HUDEP-2 (cell line): ENCODE measurements at regions not wholly inside any gene's neighbourhood (a gene's known extent, or its start where the extent isn't known, plus 50 kb on each side); places are given as distances from the start of the nearest gene placed in this dataset.
"Not testable (repeated sequence)": the region's sequence is repeated elsewhere in the genome, so short reads cannot be mapped to it uniquely, and the experiment has no call there.

Experiments
- DNase-seq, 76 experiments: peaks; one replicate each; lab custom pipeline; 2025; ENCODE audit not compliant: unreplicated experiment in 76 of 76; lab: John Stamatoyannopoulos, UW

DNA sequence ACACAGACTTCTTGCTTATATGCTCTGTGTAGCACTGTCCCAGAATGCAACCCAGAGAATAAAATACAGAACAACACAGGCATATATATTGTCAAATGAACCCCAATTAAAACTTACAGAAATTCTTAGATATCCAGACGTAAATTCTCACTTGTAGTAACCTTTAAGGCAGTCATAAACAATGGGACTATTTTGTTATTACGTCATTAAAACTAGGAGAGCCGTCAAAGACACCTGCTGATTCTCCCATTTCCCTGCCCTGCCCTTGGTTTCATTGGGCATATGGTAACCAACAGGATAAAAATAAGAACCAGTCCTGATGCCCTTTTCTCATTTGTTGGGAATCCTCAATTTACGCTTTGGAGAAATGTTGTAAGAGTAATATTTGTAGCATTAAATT, 871.3 kb upstream of the EYS start:
- no peak for DNase-seq

DNA sequence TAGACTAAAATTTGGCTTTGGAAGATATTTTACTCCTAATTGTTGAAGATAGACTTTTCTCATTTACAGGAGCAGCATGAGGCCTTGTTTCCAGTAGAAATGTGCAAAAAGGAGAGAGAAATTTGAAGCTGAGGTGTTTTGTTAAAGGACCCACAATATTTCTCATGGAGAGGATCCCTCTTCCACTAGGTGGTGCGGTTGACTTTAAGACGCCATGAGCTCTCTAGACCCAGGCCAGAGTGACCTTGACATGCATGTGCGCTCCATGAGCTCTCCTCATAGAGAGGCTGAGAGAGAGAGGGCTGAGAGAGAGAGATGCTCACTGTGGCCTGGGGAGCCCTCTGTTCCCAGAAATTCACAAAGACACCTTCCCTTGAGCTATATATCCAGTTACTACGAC, 861.2 kb upstream of the EYS start:
- no peak for DNase-seq

DNA sequence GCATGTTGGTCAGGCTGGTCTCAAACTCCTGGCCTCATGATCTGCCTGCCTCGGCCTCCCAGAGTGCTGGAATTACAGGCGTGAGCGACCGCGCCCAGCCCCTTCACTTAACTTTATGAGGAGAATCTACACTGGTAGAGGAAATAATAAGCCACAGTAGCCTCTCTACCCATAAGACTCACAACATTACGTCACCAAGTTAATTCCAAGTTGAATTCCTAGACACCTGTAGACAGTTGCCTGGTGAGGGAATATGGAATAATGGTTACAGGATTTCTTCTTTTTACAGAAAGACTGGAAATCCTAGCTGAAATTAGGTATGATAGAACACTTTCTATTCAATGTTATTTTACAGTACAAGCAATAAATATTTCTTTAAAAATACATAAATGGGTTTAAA, 854.5 kb upstream of the EYS start:
- DNase-seq, result no peak

DNA sequence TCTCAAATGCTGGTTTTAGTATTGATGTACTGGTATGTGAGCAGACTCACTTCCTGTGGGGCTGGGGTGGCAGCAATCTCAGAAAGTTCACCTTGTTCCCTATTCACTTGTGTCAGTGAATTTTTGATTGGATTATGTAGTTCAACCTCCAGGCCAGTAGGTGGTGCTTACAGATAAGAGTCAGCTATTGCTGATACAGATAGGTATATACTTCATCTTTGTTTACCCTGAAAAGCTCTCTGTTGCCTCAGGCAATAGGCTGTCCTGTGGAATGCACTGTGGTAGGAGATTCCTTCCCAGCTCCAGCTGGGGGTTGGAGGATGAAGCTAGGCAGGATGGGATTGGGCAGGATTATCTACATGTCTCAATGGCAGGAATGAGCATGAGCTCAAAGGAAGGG, 851.2 kb upstream of the EYS start:
- peak in 1 of 76 experiments; percentile 6 for DNase-seq

DNA sequence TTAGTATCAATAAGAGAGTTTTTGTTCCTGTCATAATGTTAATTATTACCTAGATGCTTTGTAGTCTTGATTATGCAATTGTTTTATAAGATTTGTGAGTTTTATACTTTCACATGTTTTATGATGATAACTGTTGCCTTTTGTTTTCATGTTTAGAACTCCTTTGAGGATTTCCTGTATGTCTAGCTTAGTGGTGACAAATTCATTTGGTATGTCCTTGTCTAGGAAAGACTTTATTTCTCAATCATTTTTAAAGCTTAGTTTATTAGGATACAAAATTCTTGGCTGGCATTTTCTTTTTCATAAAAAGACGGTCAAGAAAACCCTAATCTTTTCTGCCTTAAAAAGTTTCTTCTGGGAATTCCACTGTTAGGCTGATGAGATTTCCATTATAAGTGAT, 849.9 kb upstream of the EYS start:
- DNase-seq, result no peak

DNA sequence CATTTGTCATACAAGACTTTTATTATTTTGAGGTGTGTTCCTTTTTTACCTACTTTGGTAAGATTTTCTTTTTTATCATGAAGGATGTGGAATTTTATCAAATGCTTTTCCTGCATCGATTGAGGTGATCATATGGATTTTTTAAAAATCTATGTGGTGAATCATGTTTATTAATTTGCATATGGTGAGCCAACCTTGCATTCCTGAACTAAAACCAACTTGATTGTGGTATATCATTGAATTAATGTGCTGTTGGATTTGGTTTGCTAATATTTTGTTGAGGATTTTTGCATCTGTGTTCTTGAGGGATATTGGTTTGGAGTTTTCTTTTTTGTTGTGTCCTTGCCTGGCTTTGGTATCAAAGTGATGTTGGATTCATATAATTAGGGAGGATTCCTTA, 848.1 kb upstream of the EYS start:
- DNase-seq, result no peak

DNA sequence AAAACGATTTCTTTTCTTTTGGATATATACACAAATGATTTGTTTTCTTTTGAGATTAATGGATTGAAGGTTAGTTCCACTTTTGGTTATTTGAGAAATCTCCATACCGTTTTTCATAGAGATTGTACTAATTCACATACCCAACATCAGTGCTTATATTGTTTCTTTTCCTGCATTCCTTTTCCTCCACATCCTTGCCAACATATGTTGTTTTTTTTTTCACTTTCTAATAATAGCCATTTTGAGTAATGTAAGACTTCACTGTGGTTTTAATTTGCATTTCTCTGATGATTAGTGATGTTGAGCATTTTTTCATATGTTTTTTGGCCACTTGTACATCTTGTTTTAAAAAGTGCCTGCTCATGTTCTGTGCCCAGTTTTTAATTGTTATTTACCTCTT, 846.4 kb upstream of the EYS start:
- no peak for DNase-seq

DNA sequence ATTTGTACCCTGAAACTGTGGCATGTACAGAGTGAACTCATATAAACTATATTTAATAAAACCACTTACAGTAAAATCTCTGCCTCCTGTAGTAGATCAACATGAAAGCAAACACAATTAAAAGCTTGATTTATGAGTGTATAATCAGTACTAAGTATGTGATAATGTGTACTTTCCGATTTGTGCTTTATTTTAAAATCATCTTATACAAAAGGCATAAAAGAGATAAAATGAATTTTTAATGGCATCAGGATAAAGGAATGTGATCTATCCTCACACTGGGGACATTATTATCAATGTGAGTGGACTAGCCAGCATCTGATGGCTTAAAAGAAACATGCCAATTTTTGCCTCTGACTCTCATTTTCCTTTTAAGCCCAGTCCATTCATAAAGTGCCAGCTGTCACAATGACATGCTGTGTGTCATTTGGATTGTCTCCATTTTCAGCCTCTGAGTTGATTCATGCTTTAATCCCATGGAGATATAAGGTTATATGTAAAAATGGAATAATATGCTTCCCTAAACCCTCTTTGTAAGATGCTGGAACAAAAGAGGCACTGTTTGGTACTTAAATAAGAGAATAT, 831.6 kb upstream of the EYS start:
- no peak for DNase-seq

DNA sequence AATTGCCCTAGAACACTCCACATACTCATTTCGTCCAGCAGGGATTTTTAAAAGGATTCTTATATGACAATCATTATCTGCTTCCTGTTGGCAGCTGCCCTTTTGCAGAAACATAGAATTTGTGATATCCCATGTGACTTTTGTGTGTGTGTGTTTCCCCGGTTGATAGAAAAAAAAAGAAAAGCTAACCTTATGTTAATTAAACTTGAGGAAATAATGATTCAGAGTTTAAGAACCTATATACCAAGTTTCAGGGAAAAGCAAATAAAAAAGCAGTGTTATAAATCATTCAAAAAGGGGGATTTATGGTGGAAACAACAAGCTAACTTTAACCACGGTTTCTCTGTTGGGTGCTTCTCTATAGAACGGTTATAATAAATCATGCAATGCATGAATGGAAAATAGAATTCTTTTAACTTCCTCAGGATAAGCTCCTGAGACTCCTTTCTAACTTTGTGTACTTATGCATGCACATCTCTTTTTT, 826.9 kb upstream of the EYS start:
- DNase-seq, result no peak

DNA sequence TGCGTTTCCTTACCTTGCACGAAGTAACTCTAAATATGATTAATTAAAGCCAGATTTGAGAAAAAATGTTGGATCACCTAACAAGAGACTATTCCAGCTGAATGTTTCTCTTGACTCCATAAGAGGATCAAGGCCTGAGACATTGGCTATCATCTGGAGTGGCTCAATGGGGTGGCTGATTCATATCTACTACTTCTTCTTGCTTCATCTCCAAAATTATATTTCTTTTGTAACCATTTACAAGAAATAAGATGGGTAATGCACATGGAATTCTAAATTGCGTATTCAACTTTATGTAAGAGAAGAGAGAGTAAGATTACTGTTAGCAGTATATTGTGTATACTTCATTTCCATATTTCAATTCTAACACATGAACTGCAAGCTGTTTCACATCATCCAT, 819.0 kb upstream of the EYS start:
- no peak for DNase-seq

DNA sequence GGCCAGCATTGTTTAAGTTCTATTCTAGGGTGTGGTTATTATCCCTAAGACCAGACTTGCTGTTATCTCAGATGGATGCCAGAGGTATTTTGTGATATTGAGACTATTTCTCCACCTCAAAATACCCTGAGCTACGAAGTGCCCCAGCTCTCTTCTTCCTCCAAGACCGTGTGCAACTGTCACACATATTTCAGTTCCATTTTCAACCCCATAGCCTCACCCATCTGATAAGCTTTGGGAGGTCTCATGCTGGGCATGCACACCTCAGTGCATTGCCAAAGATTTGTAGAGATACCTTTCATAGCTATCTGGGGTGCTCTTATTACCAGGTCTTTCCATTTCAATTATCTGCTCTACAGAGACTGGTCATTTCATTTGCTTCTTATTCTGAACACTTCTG, 815.8 kb upstream of the EYS start:
- DNase-seq, result peak in 4 of 76 experiments; percentile 11 to 53 (median 38)

DNA sequence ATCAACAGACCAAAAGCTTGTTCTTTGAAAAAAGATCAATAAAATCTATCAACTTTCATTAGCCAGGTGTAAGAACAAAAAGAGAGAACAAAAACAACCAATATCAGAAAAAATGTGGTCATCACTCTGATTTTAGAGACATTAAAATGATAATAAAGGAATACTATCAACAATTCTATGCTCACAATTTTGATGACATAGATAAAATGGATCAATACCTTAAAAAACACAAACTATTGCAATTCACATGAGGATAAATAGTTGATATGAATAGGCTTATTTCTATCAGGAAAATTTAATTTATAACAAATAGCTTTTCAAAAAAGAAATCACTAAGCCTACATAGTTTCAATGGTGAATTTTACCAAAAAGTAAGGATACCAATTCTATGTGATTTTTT, 809.4 kb upstream of the EYS start:
- DNase-seq, result no peak

DNA sequence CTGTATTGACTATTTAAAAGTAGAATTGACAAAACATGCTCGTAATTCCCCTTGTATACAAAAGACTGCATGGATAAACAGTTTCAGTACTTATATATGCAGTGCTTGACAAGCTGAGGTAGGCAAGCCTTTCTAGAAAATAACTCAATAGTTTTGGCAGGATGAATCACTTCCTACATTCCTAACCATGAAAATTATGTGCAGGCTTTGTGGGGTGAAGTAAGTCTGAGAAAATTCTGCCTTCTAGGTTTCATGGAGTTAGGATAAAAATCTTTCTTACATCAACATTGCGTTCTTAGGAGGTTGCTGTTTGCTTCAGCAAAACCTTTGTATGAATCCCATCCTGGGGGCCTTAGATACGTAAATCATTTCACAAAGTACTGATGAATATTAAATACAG, 801.4 kb upstream of the EYS start:
- DNase-seq, result no peak

DNA sequence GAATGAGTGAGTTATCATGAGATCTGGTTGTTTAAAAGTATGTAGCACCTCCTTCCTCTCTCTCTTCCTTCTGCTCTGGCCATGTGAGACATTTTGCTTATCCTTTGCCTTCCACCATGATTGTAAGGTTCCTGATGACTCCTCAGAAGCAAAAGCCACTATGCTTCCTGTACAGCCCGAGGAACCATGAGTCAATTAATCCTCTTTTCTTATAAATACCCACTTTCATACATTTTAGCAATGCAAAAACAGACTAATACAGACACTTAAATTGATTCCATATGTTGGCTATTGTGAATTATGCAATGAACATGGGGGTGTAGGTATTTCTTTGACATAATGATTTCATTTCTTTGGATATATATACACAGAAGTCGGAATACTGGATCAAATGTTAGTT, 792.8 kb upstream of the EYS start:
- no peak for DNase-seq

DNA sequence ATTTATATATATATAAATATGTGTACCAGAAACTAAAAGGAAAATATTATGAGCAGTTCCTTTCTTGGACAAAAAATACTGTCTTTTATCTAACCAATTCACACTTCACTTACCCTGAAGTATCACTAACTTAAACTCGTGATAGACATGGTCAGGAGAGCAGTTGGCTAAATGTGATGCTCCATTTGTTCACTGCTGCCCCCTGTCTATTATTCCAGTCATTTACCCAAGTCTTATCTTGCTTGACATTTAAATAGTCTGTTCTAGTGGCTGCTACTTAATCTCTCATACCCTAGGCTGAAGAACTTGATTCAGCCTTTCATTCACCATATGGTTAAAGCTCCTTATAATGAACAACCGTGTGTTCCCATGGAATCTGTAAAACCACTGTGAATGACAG, 789.6 kb upstream of the EYS start:
- peak in 7 of 76 experiments; percentile 1 to 59 (median 28) for DNase-seq

DNA sequence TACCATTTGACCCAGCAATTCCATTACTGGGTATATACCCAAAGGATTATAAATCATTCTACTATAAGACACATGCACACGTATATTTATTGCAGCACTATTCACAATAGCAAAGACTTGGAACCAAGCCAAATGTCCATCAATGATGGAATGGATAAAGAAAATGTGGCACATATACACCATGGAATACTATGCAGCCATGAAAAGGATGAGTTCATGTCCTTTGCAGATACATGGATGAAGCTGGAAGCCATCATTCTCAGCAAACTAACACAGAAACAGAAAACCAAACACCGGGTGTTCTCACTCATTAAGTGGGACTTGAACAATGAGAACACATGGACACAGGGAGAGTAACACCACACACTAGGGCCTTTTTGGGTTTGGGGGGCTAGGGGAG, 787.6 kb upstream of the EYS start:
- DNase-seq, result not testable (repeated sequence)

DNA sequence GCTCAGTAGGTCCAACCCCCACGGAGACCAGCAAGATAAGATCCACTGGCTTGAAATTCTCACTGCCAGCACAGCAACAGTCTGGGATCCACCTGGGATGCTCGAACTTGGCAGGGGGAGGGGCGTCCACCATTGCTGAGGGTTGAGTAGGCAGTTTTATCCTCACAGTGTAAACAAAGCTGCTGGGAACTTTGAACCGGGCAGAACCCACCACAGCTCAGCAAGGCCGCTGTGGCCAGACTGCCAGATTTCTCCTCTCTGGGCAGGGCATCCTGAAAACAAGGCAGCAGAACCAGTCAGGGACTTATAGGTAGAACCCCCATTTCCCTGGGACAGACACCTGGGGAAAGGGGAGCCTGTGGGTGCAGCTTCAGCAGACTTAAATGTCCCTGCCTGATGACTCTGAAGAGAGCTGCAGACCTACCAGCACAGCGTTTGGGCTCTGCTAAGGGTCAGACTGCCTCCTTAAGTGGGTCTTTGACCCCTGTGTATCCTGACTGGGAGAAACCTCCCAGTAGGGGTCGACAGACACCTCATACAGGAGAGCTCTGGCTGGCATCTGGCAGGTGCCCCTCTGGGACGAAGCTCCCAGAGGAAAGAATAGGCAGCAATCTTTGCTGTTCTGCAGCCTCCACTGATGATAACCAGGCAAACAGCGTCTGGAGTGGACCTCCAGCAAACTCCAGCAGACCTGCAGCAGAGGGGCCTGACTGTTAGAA, 782.4 kb upstream of the EYS start:
- no peak for DNase-seq

DNA sequence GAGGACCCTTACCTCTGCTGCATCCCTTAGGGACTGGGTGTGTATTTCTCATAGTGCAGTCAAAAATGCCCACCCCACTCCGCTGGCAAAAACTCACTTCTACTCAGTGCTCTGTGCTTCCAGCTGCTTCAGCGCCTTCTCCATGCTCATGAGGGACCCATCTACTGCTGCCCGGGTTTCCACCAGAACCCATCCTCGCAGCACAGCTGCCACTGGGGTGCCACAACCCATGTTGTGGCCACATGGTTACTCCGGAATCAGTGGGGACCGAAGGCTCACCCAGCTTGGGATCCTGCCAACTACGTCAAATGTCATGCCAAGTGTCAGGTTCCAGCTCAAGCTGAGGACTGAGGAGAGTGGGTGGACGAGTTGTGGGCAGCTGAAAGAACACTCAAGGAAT, 774.2 kb upstream of the EYS start:
- no peak for DNase-seq

DNA sequence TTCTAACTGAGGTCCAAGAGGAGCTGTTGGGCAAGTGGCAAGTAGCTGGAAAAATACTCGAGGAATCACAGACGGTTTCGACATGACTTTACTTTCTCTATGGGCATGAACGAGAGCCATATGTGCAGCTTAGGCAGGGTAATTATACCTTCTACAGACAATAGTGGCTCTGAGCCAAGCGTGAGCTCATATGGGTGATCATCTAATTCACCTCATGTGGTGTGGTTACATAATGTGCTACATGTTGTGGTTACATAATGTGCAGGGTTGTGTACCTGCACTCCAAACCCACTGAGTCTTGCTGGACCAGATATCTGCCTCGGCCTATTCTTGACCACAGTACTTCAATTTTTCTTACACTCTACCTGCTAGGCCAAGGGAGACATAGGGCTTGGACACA, 771.7 kb upstream of the EYS start:
- DNase-seq, result no peak

DNA sequence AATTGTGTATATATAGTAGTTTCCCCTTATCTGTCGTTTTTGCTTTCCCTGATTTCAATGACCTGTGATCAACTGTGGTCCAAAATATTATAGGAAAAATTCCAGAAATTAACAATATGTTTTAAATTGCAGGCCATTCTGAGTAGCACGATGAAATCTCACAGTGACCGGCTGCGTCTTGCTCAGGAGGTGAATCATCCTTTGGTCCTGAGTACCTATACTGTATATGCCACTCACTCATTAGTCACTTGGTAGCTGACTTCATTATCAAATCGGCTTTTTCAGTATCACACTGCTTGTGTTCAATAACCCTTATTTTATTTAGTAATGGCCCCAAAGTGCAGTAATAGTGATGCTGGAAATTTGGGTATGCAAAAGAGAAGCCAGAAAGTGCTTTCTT, 728.3 kb upstream of the EYS start:
- DNase-seq, result no peak

DNA sequence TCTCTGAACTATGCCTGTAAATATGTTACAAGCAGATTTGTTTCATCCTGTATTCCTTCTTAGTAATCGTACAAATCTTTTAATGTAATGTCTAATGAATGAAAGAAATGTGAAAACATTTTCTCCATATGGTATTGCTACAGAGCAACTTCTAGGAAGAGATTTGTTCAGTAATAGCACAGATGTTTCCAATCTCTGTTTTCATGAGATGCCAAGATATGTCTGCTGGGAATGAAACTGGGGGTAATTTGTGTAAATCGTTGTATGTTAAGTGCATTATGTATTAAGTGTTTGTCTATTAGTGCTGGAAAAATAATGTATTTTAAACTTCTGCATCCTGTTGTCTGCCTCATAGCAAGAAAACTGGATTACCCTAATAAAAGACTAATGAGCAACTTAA, 722.2 kb upstream of the EYS start:
- no peak for DNase-seq

DNA sequence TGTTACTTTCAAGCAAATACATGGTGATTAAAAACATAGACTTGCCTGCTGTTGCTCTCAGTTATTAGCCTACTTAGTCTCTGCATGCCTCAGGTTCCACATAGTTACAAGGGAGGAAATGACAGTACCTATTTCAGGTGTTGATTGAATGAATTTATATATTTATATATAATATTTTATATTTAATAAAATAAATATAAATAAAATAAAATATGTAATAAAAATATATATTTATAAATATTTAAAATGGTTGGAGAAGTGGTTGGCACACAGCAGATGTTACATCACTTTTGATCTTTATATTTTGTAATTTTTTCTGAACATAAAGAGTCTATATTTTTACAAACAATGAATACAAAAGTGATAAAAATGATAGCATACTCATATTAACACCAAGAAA, 716.0 kb upstream of the EYS start:
- no peak for DNase-seq

DNA sequence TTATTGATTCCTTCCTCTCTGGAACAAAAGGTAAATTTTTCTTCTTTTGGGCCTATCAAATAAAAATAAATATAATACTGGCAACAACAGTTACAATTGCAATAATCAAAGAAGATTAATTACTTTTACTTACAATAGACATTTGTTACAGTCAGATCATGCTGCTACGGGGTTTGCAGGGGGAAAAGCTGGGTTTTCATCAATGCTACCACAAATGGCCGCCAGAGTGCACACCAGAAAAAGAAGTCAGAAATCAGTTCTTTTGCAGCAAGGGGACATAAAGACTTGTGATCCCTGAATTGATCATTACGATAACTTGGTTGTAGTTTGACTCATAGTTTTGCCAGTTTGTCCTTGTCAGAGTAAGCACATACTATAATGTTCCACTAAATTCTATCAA, 714.5 kb upstream of the EYS start:
- DNase-seq, result peak in 1 of 76 experiments; percentile 9
